ENCODE measurements at regions not wholly inside any gene's neighbourhood (a gene's known extent, or its start where the extent isn't known, plus 50 kb on each side); places are given as distances from the start of the nearest gene placed in this dataset.

- peaks cover 6% of the 10 kb centered on the region for H3K9me3 Mint-ChIP-seq
- H3K36me3 Mint-ChIP-seq (ENCODE audit: low read depth): no peaks in the 10 kb centered on the region
These were observed 168.5 kb upstream of the NSMCE3 start for GRCh38 chr15:29437888-29438702.

GRCh38 chr15:29435811-29436210 lies 166.2 kb upstream of the NSMCE3 start:
- no peaks in the 10 kb centered on the region for H3K36me3 Mint-ChIP-seq (ENCODE audit: low read depth)
- no peaks in the 10 kb centered on the region for H3K27me3 Mint-ChIP-seq
- intact Hi-C loops (cut with micrococcal nuclease): no loop called here
- H3K4me3 Mint-ChIP-seq: no peak overlapping the region
- no peaks in the 10 kb centered on the region for H3K4me1 Mint-ChIP-seq (ENCODE audit: low read depth)
- peaks cover 2% of the 10 kb centered on the region for H3K9me3 Mint-ChIP-seq
- no peak overlapping the region for H3K27ac Mint-ChIP-seq

More at GRCh38 chr15:29437888-29438702, 168.5 kb upstream of the NSMCE3 start:
- Mint-ChIP-seq H3K4me3 (no peak overlapping the region), H3K27me3 (no peaks in the 10 kb centered on the region), H3K4me1 (ENCODE audit: low read depth) (no peaks in the 10 kb centered on the region), H3K27ac (no peak overlapping the region)
- intact Hi-C loops (cut with micrococcal nuclease): no loop called here

GRCh38 chr15:29434280-29434679 lies 164.7 kb upstream of the NSMCE3 start:
- intact Hi-C loops (cut with micrococcal nuclease): no loop called here
- H3K36me3 Mint-ChIP-seq (ENCODE audit: low read depth): no peaks in the 10 kb centered on the region
- no peak overlapping the region for H3K4me3 Mint-ChIP-seq
- H3K27me3 Mint-ChIP-seq: no peaks in the 10 kb centered on the region
- H3K9me3 Mint-ChIP-seq: no peaks in the 10 kb centered on the region
- no peak overlapping the region for H3K27ac Mint-ChIP-seq
- H3K4me1 Mint-ChIP-seq (ENCODE audit: low read depth): no peaks in the 10 kb centered on the region

GRCh38 chr15:29433507-29434248 lies 164.1 kb upstream of the NSMCE3 start:
- no peaks in the 10 kb centered on the region for H3K36me3 Mint-ChIP-seq (ENCODE audit: low read depth)
- intact Hi-C loops (cut with micrococcal nuclease): no loop called here

GRCh38 chr15:29433050-29433318 lies 163.4 kb upstream of the NSMCE3 start:
- intact Hi-C loops (cut with micrococcal nuclease): no loop called here
- no peaks in the 10 kb centered on the region for H3K27me3 Mint-ChIP-seq
- H3K36me3 Mint-ChIP-seq (ENCODE audit: low read depth): no peaks in the 10 kb centered on the region
- H3K4me3 Mint-ChIP-seq: no peak overlapping the region
- no peaks in the 10 kb centered on the region for H3K4me1 Mint-ChIP-seq (ENCODE audit: low read depth)
- H3K9me3 Mint-ChIP-seq: no peaks in the 10 kb centered on the region
- H3K27ac Mint-ChIP-seq: no peak overlapping the region

More at GRCh38 chr15:29433507-29434248, 164.1 kb upstream of the NSMCE3 start:
- H3K4me3 Mint-ChIP-seq: no peak overlapping the region
- no peaks in the 10 kb centered on the region for H3K9me3 Mint-ChIP-seq
- no peaks in the 10 kb centered on the region for H3K4me1 Mint-ChIP-seq (ENCODE audit: low read depth)
- no peak overlapping the region for H3K27ac Mint-ChIP-seq
- H3K27me3 Mint-ChIP-seq: no peaks in the 10 kb centered on the region

GRCh38 chr15:29432191-29433049 lies 162.8 kb upstream of the NSMCE3 start:
- Mint-ChIP-seq H3K36me3 (ENCODE audit: low read depth) (no peaks in the 10 kb centered on the region), H3K27me3 (no peaks in the 10 kb centered on the region), H3K4me3 (no peak overlapping the region), H3K4me1 (ENCODE audit: low read depth) (no peaks in the 10 kb centered on the region), H3K9me3 (no peaks in the 10 kb centered on the region), H3K27ac (no peak overlapping the region)
- intact Hi-C loops (cut with micrococcal nuclease): no loop called here

- H3K27ac Mint-ChIP-seq: no peak overlapping the region
- H3K27me3 Mint-ChIP-seq: no peaks in the 10 kb centered on the region
- no peaks in the 10 kb centered on the region for H3K36me3 Mint-ChIP-seq (ENCODE audit: low read depth)
- no peaks in the 10 kb centered on the region for H3K4me1 Mint-ChIP-seq (ENCODE audit: low read depth)
- intact Hi-C loops (cut with micrococcal nuclease): no loop called here
- no peaks in the 10 kb centered on the region for H3K9me3 Mint-ChIP-seq
- no peak overlapping the region for H3K4me3 Mint-ChIP-seq
These were observed 161.2 kb upstream of the NSMCE3 start for GRCh38 chr15:29430831-29431230.

- no peaks in the 10 kb centered on the region for H3K27me3 Mint-ChIP-seq
- no peaks in the 10 kb centered on the region for H3K4me1 Mint-ChIP-seq (ENCODE audit: low read depth)
- no peaks in the 10 kb centered on the region for H3K36me3 Mint-ChIP-seq (ENCODE audit: low read depth)
- no peak overlapping the region for H3K4me3 Mint-ChIP-seq
- intact Hi-C loops (cut with micrococcal nuclease): no loop called here
- H3K27ac Mint-ChIP-seq: no peak overlapping the region
- H3K9me3 Mint-ChIP-seq: peaks cover 2% of the 10 kb centered on the region
These were observed 160.5 kb upstream of the NSMCE3 start for GRCh38 chr15:29430124-29430523.

GRCh38 chr15:29429584-29429983 lies 160.0 kb upstream of the NSMCE3 start:
- no peaks in the 10 kb centered on the region for H3K27me3 Mint-ChIP-seq
- no peaks in the 10 kb centered on the region for H3K4me1 Mint-ChIP-seq (ENCODE audit: low read depth)
- H3K36me3 Mint-ChIP-seq (ENCODE audit: low read depth): no peaks in the 10 kb centered on the region
- no peak overlapping the region for H3K4me3 Mint-ChIP-seq
- peaks cover 7% of the 10 kb centered on the region for H3K9me3 Mint-ChIP-seq
- intact Hi-C loops (cut with micrococcal nuclease): no loop called here
- no peak overlapping the region for H3K27ac Mint-ChIP-seq

GRCh38 chr15:29428925-29429573 lies 159.4 kb upstream of the NSMCE3 start:
- Mint-ChIP-seq H3K4me3 (no peak overlapping the region), H3K27ac (no peak overlapping the region), H3K36me3 (ENCODE audit: low read depth) (no peaks in the 10 kb centered on the region), H3K9me3 (peaks cover 12% of the 10 kb centered on the region), H3K27me3 (no peaks in the 10 kb centered on the region), H3K4me1 (ENCODE audit: low read depth) (no peaks in the 10 kb centered on the region)
- intact Hi-C loops (cut with micrococcal nuclease): no loop called here

- H3K27me3 Mint-ChIP-seq: no peaks in the 10 kb centered on the region
- intact Hi-C loops (cut with micrococcal nuclease): no loop called here
- peaks cover 24% of the 10 kb centered on the region for H3K9me3 Mint-ChIP-seq
- no peak overlapping the region for H3K27ac Mint-ChIP-seq
- H3K4me3 Mint-ChIP-seq: no peak overlapping the region
- no peaks in the 10 kb centered on the region for H3K4me1 Mint-ChIP-seq (ENCODE audit: low read depth)
- H3K36me3 Mint-ChIP-seq (ENCODE audit: low read depth): no peaks in the 10 kb centered on the region
These were observed 156.2 kb upstream of the NSMCE3 start for GRCh38 chr15:29425864-29426263.

GRCh38 chr15:29424118-29424517 lies 154.5 kb upstream of the NSMCE3 start:
- intact Hi-C loops (cut with micrococcal nuclease): no loop called here
- H3K27ac Mint-ChIP-seq: no peak overlapping the region
- no peak overlapping the region for H3K4me3 Mint-ChIP-seq
- H3K36me3 Mint-ChIP-seq (ENCODE audit: low read depth): no peaks in the 10 kb centered on the region
- no peaks in the 10 kb centered on the region for H3K27me3 Mint-ChIP-seq
- H3K9me3 Mint-ChIP-seq: peaks cover 24% of the 10 kb centered on the region
- H3K4me1 Mint-ChIP-seq (ENCODE audit: low read depth): no peaks in the 10 kb centered on the region

- Mint-ChIP-seq H3K27ac (no peak overlapping the region), H3K4me1 (ENCODE audit: low read depth) (no peaks in the 10 kb centered on the region), H3K36me3 (ENCODE audit: low read depth) (no peaks in the 10 kb centered on the region), H3K27me3 (no peaks in the 10 kb centered on the region), H3K9me3 (peaks cover 24% of the 10 kb centered on the region), H3K4me3 (no peak overlapping the region)
- intact Hi-C loops (cut with micrococcal nuclease): no loop called here
These were observed 153.0 kb upstream of the NSMCE3 start for GRCh38 chr15:29422606-29423005.

GRCh38 chr15:29420188-29420587 lies 150.6 kb upstream of the NSMCE3 start:
- H3K27ac Mint-ChIP-seq: no peak overlapping the region
- H3K4me3 Mint-ChIP-seq: no peak overlapping the region
- H3K9me3 Mint-ChIP-seq: peaks cover 23% of the 10 kb centered on the region

More at GRCh38 chr15:29420188-29420587, 150.6 kb upstream of the NSMCE3 start:
- intact Hi-C loops (cut with micrococcal nuclease): no loop called here
- H3K27me3 Mint-ChIP-seq: no peaks in the 10 kb centered on the region
- H3K4me1 Mint-ChIP-seq (ENCODE audit: low read depth): no peaks in the 10 kb centered on the region
- no peaks in the 10 kb centered on the region for H3K36me3 Mint-ChIP-seq (ENCODE audit: low read depth)
